ENCODE measurements at regions not wholly inside any gene's neighbourhood (a gene's known extent, or its start where the extent isn't known, plus 50 kb on each side); places are given as distances from the start of the nearest gene placed in this dataset.
"Not testable (repeated sequence)": the region's sequence is repeated elsewhere in the genome, so short reads cannot be mapped to it uniquely, and the experiment has no call there.

DNA sequence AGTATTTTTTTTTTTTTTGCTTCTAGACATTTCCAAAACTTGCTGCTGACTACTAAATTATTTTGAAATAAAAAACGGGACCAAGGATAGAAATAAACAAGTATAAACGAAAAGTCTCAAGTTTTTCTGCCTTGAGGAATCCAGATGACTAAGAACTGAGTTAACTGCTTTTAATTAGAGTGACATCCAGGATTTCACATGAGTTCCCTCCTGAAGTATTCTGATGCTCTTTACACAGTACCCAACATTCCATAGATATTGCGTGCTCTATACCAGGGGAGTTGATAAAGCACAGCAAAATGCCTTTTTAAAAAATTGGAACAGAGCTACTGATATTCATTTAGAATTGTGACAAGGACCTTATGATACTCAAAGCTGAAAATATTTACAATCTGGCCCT is 618.0 kb downstream of the CCDC85A start:
- DNase-seq (ENCODE audit: low read depth in 2 of 2) = no peak

DNA sequence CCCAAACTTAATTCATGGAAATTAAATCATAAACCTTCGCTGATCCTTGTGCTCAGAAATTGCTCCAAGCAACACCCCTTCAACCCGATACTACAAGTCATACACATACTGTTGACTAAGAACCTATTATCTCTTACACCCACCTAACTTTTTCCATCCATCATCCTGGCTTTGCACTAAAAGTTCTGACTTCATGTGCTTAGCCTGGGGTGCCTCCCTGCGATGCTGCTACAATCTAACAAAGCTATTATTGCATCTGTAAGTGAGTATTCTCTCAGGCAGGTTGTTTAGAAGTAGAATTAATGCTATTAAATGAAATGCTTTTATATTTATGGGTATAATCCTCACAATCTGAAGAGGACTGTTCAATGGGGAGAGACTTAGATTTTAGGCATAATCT is 619.8 kb downstream of the CCDC85A start:
- no peak for DNase-seq (ENCODE audit: low read depth in 2 of 2)

DNA sequence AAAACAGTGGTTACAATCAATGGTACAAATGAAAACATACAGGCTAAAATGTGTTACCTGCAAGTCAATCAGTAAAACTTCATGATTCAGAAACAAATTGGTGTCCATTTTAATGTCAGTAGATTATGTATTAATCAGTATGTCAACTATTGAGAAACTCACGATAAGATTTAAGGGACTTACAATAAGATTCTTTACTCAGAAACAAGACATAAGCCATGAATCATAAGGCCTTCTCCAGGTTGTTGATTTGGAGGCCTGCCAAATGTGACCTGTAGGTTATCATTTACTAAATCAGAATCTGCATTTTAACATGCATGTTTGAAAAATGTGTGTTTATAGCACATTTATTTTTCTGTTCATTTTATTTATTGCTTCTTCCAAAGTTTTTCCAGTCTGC is 623.1 kb downstream of the CCDC85A start:
- no peak for DNase-seq (ENCODE audit: low read depth in 2 of 2)

DNA sequence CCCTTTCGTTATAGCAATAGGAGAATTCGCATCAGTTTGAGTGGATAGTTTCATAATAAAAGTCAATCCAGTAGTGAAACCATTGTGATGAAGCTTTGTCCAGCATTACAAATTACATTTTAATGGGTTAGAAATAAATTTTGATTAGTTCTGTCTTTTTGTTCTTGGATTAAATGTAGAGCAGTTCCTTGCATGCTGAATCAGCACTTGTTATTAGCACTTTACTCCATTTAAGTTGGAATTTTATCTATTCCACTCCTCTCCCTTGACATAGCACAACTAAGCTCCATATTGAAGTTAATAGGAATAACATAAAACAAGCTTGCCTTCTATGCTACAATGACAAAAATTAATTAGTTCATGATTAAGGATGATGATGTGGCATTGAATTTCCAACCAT is 624.1 kb downstream of the CCDC85A start:
- DNase-seq (ENCODE audit: low read depth in 2 of 2) = no peak

- DNase-seq (ENCODE audit: low read depth in 2 of 2) = no peak
Observed at GRCh38 chr2:56811401-56811800, 627.6 kb downstream of the CCDC85A start.

DNA sequence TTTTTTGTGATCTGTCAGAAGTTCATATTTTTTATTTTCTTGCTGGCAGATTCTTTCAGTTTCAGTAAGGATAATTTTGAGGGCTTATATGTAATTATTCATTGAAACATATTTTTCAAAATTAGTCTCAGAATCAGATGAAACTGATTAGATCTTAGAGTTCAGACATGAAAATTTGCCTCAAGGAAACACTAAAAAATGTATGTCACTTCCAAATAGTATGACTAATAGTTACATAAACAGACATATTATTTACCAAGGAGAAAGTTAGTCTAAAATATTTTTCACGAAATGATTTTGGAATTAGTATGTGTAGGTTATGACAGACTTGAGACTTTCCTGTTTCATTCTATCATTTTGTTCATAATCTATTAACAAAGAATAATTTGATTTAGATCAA is 628.6 kb downstream of the CCDC85A start:
- DNase-seq (ENCODE audit: low read depth in 2 of 2) = no peak

DNA sequence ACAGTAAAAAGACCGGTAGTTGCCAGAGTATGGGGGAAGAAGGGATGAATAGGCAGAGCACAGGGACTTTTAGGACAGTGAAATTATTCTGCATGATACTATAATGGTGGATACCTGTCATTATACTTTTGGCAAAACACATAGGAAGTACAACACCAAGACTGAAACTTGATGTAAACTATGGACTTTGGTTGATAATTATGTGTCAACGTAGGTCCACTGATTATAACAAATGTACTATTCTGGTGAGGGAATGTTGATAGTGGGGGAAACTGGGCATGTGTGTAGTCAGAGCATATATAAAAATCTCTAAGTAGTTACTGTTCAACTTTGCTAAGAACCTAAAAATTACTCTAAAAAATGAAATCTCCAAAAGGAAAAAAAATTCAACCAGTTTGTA is 629.7 kb downstream of the CCDC85A start:
- no peak for DNase-seq (ENCODE audit: low read depth in 2 of 2)

GRCh38 chr2:56816666-56817065 is 632.9 kb downstream of the CCDC85A start:
- no peak for DNase-seq (ENCODE audit: low read depth in 2 of 2)

GRCh38 chr2:56831780-56832179 is 648.0 kb downstream of the CCDC85A start:
- no peak for DNase-seq (ENCODE audit: low read depth in 2 of 2)

GRCh38 chr2:56834686-56835085 is 650.9 kb downstream of the CCDC85A start:
- DNase-seq (ENCODE audit: low read depth in 2 of 2) = no peak

GRCh38 chr2:56840009-56840408 is 656.2 kb downstream of the CCDC85A start:
- DNase-seq (ENCODE audit: low read depth in 2 of 2) = not testable (repeated sequence)

- DNase-seq (ENCODE audit: low read depth in 2 of 2) = no peak
Observed at GRCh38 chr2:56860991-56861390, 677.2 kb downstream of the CCDC85A start.

DNA sequence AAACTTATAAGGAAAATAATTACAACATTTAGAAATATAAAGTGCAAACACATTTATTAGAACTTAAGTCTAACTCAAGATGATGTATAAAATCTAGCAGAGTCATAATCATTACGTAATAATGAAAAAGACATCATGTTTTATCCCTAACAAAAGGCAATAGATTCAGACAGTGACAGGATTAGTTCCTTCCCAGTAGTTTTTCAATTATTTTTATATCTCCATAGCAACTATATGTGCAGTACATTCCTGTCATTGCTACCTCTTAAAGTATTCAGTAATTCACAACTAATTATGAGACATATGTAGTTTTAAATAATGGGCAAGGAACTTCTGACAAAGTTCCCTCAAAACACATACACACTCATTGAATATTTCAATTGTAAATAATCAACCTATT is 687.9 kb downstream of the CCDC85A start:
- no peak for DNase-seq (ENCODE audit: low read depth in 2 of 2)

DNA sequence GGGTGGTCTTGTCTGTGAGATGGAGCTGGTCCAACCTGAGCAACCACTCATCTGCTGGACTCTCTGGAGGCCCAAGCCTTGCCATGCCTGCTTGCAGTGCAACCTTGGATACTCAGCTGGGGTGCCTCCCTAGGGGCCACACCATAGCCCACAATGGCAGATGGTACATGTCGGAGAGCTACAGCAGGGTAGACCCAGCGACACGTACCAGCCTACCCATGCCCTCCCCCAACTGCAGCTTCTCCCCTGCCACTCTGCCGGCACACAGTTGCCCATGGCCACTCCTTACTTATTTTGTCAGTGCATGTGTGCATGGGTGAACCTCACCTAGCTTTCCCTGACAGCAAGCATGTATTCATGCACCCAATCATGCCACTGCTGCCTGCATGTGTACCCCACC is 690.9 kb downstream of the CCDC85A start:
- no peak for DNase-seq (ENCODE audit: low read depth in 2 of 2)

DNA sequence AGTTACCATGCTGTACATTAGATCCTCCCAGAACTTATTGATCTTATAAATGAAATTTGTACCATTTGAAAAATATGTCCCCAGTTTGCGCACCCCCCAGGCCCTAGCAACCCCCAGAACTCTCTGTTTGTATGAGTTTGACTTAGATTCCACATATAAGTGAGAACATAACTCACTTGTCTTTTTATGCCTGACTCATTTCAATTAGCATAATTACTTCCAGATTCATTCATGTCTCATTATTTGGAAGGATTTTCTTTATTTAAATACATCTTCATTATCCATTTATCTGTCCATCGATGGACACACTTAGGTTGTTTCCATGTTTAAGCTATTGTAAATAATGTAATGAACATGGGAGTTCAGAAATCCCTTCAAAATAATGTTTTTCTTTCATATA is 705.9 kb downstream of the CCDC85A start:
- DNase-seq (ENCODE audit: low read depth in 2 of 2) = no peak

DNA sequence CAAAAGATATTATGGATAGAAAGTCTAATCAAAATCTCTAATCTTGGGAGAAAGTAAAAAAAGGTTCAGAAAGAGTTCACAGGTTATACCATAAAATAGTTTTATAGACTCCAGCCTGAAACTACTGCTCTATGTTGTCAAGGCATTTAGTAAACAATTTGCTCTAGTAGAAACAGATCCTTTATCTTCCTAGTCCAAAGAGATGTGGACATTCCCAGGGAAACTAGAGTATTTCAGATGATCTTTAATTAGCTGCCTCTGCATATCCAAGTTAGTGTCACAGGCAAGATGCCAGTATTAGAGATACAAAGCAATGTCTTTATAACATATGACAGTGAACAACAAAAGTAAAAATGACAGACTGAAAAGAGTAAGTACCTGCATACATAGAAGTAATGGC is 708.6 kb downstream of the CCDC85A start:
- DNase-seq (ENCODE audit: low read depth in 2 of 2) = no peak

DNA sequence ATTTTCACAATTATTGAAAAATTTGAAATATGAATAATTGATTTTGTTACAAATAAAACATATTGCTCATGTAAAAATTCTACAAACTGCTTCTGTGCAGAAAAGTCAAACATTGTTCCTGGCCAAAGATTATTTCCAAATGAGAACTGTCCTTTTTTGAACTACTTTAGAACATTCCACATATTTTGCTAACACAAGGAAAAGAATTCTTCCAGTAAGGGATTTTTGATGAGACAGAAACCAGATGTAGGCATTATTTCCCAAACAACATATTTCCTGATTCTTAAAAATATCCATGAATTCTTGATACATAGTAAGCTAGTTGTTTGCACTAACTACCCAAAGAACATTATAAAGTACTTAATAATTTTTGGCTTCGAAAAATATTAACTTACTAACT is 715.2 kb downstream of the CCDC85A start:
- no peak for DNase-seq (ENCODE audit: low read depth in 2 of 2)

DNA sequence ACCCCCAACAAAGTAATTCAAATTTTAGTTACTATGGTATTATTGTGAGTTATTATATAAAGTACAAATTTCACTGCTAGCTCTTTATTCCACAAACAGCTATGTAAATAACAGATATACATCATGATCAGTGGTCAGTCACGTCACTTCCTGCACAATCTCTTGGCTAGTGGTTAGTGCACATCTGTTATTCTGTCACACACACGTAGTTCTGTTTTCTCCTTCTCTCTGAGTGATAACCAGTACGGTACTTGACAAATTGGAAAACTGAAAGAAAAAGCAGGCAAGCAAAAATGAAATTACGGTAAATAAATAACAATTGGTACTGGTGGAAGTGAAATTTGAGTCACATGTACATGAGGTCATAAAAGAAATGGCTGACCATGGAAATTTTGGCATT is 728.7 kb downstream of the CCDC85A start:
- no peak for DNase-seq (ENCODE audit: low read depth in 2 of 2)

GRCh38 chr2:56918790-56919189 is 735.0 kb downstream of the CCDC85A start:
- DNase-seq (ENCODE audit: low read depth in 2 of 2) = no peak

DNA sequence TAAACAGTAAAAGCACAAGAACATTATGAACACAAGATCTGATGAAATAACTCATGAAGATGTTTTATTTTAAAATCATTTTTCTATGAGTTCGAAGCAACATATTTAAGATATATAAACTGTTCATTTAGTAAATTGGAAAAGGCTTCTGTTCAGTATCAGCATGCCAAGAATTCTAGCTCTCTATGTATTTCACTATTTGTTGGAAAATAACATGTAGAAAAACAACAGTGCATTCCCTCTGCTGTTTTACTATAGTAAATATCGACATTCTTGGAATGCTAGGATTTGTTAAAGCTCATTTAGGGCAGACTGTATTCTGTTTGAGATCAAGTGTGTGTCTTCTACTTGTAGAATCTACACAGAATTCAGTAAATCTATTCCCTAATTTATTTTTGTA is 750.2 kb downstream of the CCDC85A start:
- DNase-seq (ENCODE audit: low read depth in 2 of 2) = no peak

- no peak for DNase-seq (ENCODE audit: low read depth in 2 of 2)
Observed at GRCh38 chr2:56934866-56935265, 751.1 kb downstream of the CCDC85A start.

DNA sequence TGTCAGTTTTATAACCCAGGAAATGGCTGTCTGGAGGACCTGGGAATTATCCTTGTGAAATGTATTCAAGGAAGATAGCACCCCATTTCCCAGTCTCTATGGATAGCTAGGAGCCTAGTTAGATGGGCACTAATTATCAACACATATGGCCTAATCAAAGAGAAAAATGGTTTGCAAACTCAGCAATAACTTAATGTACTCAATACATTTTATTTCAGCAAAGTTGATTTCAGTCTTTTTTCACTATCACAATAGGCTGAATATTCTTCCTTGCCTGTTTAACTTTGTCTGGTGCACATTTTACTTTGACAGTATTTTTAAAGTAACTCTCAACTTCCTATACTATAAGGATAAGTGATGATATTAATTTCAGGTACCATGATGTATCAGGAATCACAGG is 756.3 kb downstream of the CCDC85A start:
- no peak for DNase-seq (ENCODE audit: low read depth in 2 of 2)

- no peak for DNase-seq (ENCODE audit: low read depth in 2 of 2)
Observed at GRCh38 chr2:56952871-56953270, 769.1 kb downstream of the CCDC85A start.

- DNase-seq (ENCODE audit: low read depth in 2 of 2) = no peak
Observed at GRCh38 chr2:56960581-56960980, 776.8 kb downstream of the CCDC85A start.

DNA sequence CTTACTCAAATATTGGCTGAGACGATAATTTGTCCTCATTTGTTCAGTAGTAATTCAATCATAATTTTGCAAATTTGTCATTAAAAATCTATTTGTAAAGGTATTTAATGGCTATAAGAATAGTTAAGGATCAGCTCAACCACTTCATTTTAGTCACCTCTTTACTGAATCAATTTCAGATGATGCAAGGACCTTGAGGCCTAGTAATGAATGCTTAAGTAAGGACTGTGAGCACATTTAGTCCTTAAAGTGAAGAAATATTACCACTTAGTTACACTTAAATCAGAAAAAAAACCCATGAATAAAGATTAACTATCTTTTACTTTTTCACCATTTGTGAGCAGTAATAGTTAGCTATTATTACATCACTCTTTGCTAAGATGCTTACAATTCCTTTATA is 778.9 kb downstream of the CCDC85A start:
- DNase-seq (ENCODE audit: low read depth in 2 of 2) = no peak

Data from stimulated activated CD8-positive, alpha-beta memory T cell treated with anti-CD3 and anti-CD28 coated beads, Interleukin-7, amount 100 ng/mL, for 4 hours (primary cell).